ENCODE measurements at regions not wholly inside any gene's neighbourhood (a gene's known extent, or its start where the extent isn't known, plus 50 kb on each side); places are given as distances from the start of the nearest gene placed in this dataset.

- TF ChIP-seq CTCF (conservative IDR thresholded peaks at IDR 0.05) (no peak), ZFX (IDR thresholded peaks at IDR 0.05) (no peak)
Observed at GRCh38 chr12:85504624-85505023, 224.6 kb downstream of the ALX1 start.

All from C4-2B (cell line).